Inferior parietal cortex (tissue), 1 donor: ENCODE measurements at regions not wholly inside any gene's neighbourhood (a gene's known extent, or its start where the extent isn't known, plus 50 kb on each side); places are given as distances from the start of the nearest gene placed in this dataset.
"Not testable (repeated sequence)": the region's sequence is repeated elsewhere in the genome, so short reads cannot be mapped to it uniquely, and the experiment has no call there.

ENCODE experiments used
- DNase-seq: peaks from one replicate; pipeline ENCODE4 v3.0.0-alpha.2; 2016; ENCODE audit errors: extremely low spot score

- no peak for DNase-seq
Observed at GRCh38 chr21:35171385-35171784, 122.3 kb upstream of the RUNX1 start.

DNA sequence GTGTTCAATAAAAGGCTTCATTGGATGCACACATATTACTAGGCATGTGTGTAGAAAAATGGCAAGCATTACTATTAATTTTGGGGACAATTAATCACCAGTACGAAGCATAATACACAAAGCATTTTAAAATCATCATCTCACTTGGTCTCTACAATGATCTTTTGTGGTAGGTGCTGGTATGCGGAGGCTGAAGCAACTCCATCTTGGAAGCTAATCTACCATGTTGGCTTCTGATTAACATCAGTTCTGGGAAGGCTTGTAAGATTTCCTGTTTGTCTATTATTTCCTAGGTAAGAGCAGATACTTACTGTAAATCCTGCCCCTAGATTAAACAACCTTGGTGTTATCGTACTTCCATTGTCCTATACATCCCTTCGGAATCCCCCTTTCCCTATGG is 121.7 kb upstream of the RUNX1 start:
- DNase-seq, result no peak

- no peak for DNase-seq
Observed at GRCh38 chr21:35170244-35170643, 121.1 kb upstream of the RUNX1 start.

DNA sequence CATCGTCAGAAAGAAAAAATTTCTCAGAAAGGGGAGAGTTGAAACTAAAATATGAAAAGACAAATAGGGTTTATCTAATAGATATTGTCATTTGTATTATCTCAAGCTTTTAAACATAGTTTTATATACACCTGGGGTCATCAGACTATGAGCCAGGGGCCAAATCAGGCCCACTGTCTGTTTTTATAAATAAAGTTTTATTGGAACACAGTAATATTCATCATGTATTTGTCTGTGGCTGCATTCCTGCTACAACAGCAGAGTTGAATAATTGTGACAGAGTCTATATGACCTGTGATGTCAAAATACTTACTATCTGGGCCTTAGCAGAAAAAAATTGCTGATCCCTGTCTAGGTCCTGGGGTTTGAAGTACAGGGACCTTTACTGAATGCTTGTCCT is 120.5 kb upstream of the RUNX1 start:
- no peak for DNase-seq

DNA sequence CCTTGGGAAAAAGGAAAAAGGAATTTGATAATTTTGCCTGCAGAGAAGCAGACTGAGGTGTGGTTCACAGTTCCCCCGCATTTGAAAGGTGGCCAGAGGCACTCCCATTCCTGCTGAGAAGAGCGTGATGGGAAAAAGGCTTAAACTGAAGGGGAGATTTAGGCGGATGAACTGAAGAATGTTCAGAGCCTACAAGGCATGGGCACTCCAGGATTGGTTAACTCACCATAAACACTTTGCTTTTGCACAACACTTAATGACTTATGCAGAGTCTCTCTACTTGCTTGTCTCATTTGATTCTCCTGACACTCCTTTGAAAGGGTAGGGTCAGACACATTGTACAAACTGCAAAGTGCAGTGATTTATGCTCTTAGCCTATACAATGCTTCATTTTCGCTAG is 119.6 kb upstream of the RUNX1 start:
- no peak for DNase-seq

DNA sequence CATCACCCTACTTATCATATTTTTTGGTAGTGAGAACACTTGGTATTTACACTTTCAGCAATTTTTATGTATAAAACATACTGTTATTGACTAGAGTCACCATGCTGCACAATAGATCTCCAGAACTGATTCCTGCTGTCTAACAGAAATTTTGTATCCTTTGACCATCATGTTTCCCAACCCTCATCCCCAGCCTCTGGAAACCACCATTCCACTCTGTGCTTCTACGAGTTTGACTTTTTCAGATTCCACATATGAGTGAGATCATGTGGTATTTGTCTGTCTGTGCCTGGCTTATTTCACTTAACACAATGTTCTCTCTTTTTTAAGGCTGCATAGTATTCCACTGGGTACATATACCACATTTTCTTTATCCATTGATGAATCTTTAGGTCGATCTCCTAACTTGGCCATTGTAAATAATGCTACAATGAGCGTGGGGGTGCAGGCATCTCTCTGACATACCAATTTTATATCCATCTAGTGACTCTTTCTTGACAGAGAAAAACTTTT is 115.9 kb upstream of the RUNX1 start:
- DNase-seq, result no peak

- no peak for DNase-seq
Observed at GRCh38 chr21:35164380-35164779, 115.3 kb upstream of the RUNX1 start.

- no peak for DNase-seq
Observed at GRCh38 chr21:35163411-35163810, 114.3 kb upstream of the RUNX1 start.

- DNase-seq, result no peak
Observed at GRCh38 chr21:35162831-35163230, 113.7 kb upstream of the RUNX1 start.

GRCh38 chr21:35159881-35160280 is 110.8 kb upstream of the RUNX1 start:
- no peak for DNase-seq

- not testable (repeated sequence) for DNase-seq
Observed at GRCh38 chr21:35157374-35157773, 108.3 kb upstream of the RUNX1 start.

- DNase-seq, result no peak
Observed at GRCh38 chr21:35156293-35157278, 107.5 kb upstream of the RUNX1 start.

DNA sequence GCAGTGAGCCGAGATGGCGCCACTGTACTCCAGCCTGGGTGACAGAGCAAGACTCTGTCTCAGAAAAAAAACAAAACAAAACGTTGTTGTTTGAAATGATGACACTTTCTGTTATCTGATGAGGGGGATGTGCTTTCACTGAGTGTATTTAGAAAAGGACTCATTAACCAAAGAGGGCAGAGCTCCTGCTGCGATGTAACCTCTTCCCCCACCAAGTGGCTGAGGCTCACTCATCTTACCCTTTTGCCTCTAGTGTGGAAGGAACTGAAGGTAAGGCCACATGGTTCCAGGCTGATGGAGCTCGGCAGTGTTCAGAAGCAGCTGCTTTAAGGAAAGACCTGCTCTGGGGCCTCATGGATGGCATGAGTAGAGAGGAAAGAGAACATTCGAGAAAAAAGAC is 105.7 kb upstream of the RUNX1 start:
- DNase-seq, result no peak

DNA sequence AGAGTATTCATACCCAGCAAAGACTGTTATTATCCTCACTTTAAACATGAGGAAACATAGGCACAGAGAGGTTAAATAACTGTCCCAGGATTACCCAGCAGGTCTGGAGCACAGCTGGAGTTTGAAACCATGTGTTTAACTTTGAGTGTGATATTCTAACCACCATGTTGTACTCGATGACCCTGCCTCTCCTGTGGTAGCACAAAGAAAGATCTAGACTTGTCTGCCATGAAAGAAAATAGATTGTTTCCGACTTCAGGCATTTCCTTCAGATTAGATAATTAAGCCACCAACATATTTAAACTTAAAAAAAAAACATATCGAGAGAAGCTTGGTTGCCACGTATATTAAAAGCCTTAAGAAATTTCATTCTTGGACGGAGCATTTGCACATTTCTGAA is 104.6 kb upstream of the RUNX1 start:
- DNase-seq, result no peak

DNA sequence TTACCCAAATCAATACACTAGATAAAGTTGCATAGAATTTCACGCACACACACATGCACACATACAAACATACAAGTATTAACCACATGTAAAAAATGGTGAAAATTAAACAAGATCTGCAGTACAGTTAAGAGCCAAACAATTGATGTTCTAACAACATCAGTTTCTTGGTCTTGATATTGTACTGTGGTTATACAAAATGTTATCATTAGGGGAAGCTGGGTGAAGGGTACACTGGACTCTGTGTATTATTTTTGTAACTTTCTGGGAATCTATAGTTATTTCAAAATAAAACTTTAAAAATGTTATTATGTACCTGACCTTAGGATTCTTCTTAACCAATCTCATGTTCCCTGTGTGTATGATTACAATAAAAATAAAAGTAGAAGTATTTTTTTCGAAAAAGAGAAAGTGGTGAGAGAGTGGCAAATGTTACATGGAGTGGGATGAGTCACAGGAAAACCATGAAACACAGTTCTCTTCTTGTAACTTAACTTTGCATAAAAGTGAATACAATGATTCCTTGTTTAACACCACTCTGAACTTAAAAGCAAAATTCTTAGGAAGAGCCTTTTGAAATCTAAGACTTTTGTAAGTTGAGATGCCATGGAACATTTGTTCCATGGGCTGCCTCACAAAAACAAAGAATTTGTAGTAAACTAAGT is 101.6 kb upstream of the RUNX1 start:
- no peak for DNase-seq

- DNase-seq, result no peak
Observed at GRCh38 chr21:35149698-35150097, 100.6 kb upstream of the RUNX1 start.

- no peak for DNase-seq
Observed at GRCh38 chr21:35147439-35147838, 98.3 kb upstream of the RUNX1 start.

- no peak for DNase-seq
Observed at GRCh38 chr21:35145626-35146233, 96.6 kb upstream of the RUNX1 start.

- DNase-seq, result no peak
Observed at GRCh38 chr21:35144978-35145377, 95.9 kb upstream of the RUNX1 start.

- no peak for DNase-seq
Observed at GRCh38 chr21:35142036-35142815, 93.1 kb upstream of the RUNX1 start.

GRCh38 chr21:35139382-35139715 is 90.2 kb upstream of the RUNX1 start:
- DNase-seq, result no peak
